Smooth muscle cell (in vitro differentiated cells): ENCODE measurements at regions not wholly inside any gene's neighbourhood (a gene's known extent, or its start where the extent isn't known, plus 50 kb on each side); places are given as distances from the start of the nearest gene placed in this dataset.
A peak's percentile ranks its signal among the peaks of the same experiment; 100 is the strongest.

Experiments used
- DNase-seq: peaks from one replicate; lab custom pipeline; 2025; ENCODE audit not compliant: unreplicated experiment; lab: John Stamatoyannopoulos, UW
- H2AFZ ChIP-seq: fragments of 200-600 bp; sonication (generic); 2 replicates; pipeline ENCODE4 v1.6.0; 2016; ENCODE audit warnings: antibody characterized with exemption, low read depth, mild to moderate bottlenecking
- H3F3A ChIP-seq: fragments of 200-600 bp; sonication (generic); 2 replicates; pipeline ENCODE4 v1.6.0; 2017; ENCODE audit warnings: antibody characterized with exemption, low read depth
- H3K27ac ChIP-seq: fragments of 200-600 bp; sonication (generic); 2 replicates; pipeline ENCODE4 v1.5.1; 2016; ENCODE audit warnings: low read depth, mild to moderate bottlenecking
- H3K27me3 ChIP-seq: fragments of 200-600 bp; sonication (generic); 2 replicates; pipeline ENCODE4 v1.6.1; 2016; ENCODE audit warnings: low read depth, mild to moderate bottlenecking
- H3K36me3 ChIP-seq: fragments of 200-600 bp; sonication (generic); 2 replicates; pipeline ENCODE4 v1.5.1; 2016; ENCODE audit warnings: low read depth
- H3K4me1 ChIP-seq: fragments of 200-600 bp; sonication (generic); 2 replicates; pipeline ENCODE4 v1.5.1; 2016; ENCODE audit warnings: low read depth
- H3K4me2 ChIP-seq: fragments of 200-600 bp; sonication (generic); 2 replicates; pipeline ENCODE4 v1.6.0; 2016; ENCODE audit warnings: mild to moderate bottlenecking
- H3K4me3 ChIP-seq: fragments of 200-600 bp; sonication (generic); 2 replicates; pipeline ENCODE4 v1.5.1; 2016; ENCODE audit warnings: mild to moderate bottlenecking
- H3K79me2 ChIP-seq: fragments of 200-600 bp; sonication (generic); 2 replicates; pipeline ENCODE4 v1.6.0; 2016; ENCODE audit warnings: low read depth, mild to moderate bottlenecking
- H3K9ac ChIP-seq: fragments of 200-600 bp; sonication (generic); 2 replicates; pipeline ENCODE4 v1.6.0; 2016; ENCODE audit warnings: low read depth
- H3K9me3 ChIP-seq: fragments of 200-600 bp; sonication (generic); replicated peaks from 2 replicates; pipeline ENCODE4 v1.5.1; 2016; ENCODE audit warnings: low read depth
- H4K20me1 ChIP-seq: fragments of 200-600 bp; sonication (generic); 2 replicates; pipeline ENCODE4 v1.6.0; 2016; ENCODE audit warnings: low read depth
- CTCF ChIP-seq: fragments of 200-600 bp; sonication (generic); IDR thresholded peaks from 2 replicates; pipeline ENCODE4 v1.5.1; 2017; ENCODE audit warnings: borderline replicate concordance, mild to moderate bottlenecking, antibody characterized with exemption; ENCODE audit not compliant: insufficient read depth, poor library complexity, severe bottlenecking
- WGBS: methylation state at CpG from one replicate; pipeline ENCODE4 v1.1.7; 2016; ENCODE audit warnings: low lambda C conversion rate; 5-methylcytosine and 5-hydroxymethylcytosine counted together

GRCh38 chr9:73038613-73039012 is 85.8 kb upstream of the ALDH1A1 start:
- no peaks in the 10 kb centered on the region for H3K9me3 ChIP-seq
- peak overlapping the region; percentile 10 for H3K27ac ChIP-seq
- no peak overlapping the region for H3K4me3 ChIP-seq
- peak overlapping the region; percentile 51 for H3K4me2 ChIP-seq
- peaks cover 3% of the 10 kb centered on the region for H3K4me1 ChIP-seq
- whole genome bisulfite sequencing, result 5% methylated on average over 2 of the region's 2 CpGs
- H3F3A ChIP-seq, result no peaks in the 10 kb centered on the region
- no peaks in the 10 kb centered on the region for H3K36me3 ChIP-seq
- peaks cover 12% of the 10 kb centered on the region for H3K27me3 ChIP-seq
- no peak overlapping the region for H3K9ac ChIP-seq
- no peaks in the 10 kb centered on the region for H4K20me1 ChIP-seq
- H3K79me2 ChIP-seq, result no peaks in the 10 kb centered on the region
- DNase-seq, result no peak
- no peak for TF ChIP-seq CTCF
- H2AFZ ChIP-seq, result no peak overlapping the region

GRCh38 chr9:73038089-73038509 is 85.2 kb upstream of the ALDH1A1 start:
- Histone ChIP-seq H2AFZ (no peak overlapping the region), H3K4me3 (no peak overlapping the region), H3K27me3 (peaks cover 12% of the 10 kb centered on the region), H3K4me1 (peaks cover 3% of the 10 kb centered on the region), H3K27ac (no peak overlapping the region), H3K4me2 (peak overlapping the region; percentile 51), H3K79me2 (no peaks in the 10 kb centered on the region), H3K9ac (no peak overlapping the region), H4K20me1 (no peaks in the 10 kb centered on the region), H3K36me3 (no peaks in the 10 kb centered on the region), H3K9me3 (no peaks in the 10 kb centered on the region), H3F3A (no peaks in the 10 kb centered on the region)
- whole genome bisulfite sequencing, result 84% methylated on average over 4 of the region's 4 CpGs
- DNase-seq, result no peak
- no peak for TF ChIP-seq CTCF

GRCh38 chr9:73037613-73038012 is 84.8 kb upstream of the ALDH1A1 start:
- 34% methylated on average over 3 of the region's 3 CpGs for WGBS
- H3K4me2 ChIP-seq, result peak overlapping the region; percentile 51
- no peak overlapping the region for H3K27ac ChIP-seq

More at GRCh38 chr9:73037613-73038012, 84.8 kb upstream of the ALDH1A1 start:
- H3K9ac ChIP-seq, result no peak overlapping the region
- DNase-seq, result no peak
- peaks cover 3% of the 10 kb centered on the region for H3K4me1 ChIP-seq
- H3K4me3 ChIP-seq, result no peak overlapping the region
- H2AFZ ChIP-seq, result no peak overlapping the region
- no peaks in the 10 kb centered on the region for H3K9me3 ChIP-seq
- no peak for TF ChIP-seq CTCF
- no peaks in the 10 kb centered on the region for H3K36me3 ChIP-seq
- H4K20me1 ChIP-seq, result no peaks in the 10 kb centered on the region
- no peaks in the 10 kb centered on the region for H3K79me2 ChIP-seq
- no peaks in the 10 kb centered on the region for H3F3A ChIP-seq
- peaks cover 12% of the 10 kb centered on the region for H3K27me3 ChIP-seq
